Non-pigmented ciliary epithelial cell (primary cell): ENCODE measurements at regions not wholly inside any gene's neighbourhood (a gene's known extent, or its start where the extent isn't known, plus 50 kb on each side); places are given as distances from the start of the nearest gene placed in this dataset.

ENCODE experiments used
- DNase-seq: peaks from one replicate; pipeline ENCODE4 v3.0.0-alpha.2; 2010; ENCODE audit warnings: low read depth

DNA sequence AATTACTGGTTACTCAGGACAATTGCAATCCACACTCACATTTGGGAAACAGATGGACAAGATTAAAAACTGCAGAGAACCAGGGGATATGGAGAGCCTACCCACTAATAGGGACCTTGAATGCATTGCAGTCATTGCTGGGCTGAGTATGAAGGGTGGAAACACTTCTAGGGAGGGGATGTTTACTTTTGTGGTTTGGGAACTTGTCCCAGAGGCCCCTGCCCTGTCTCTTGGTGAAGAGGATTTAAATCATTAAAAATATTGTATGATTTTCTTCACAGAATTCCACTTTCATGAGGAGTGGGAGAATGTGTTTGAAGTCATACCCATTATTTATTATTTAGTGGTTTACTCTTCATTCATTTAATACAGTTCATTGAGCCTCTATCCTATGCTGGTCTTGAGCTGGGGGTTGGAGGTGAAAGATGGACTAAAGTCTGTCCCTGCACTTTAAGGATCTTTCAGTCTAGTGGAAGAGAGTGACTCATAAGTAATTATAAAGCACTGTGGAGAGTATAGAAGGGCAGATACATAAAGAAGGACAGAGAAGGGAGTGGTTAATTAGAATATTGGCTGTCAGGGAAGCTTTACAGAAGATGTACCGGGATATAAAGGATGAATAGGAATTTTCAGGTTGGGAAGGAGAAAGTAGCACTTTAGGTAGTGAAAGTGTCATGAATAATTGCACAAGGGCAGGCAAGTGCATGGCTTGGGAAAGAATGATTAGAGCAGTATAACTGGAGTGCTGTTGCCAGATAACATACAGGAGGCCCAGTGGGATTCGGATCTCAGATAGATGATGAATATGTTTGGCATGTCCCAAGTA, 313.4 kb downstream of the LPIN1 start:
- DNase-seq: no peak

DNA sequence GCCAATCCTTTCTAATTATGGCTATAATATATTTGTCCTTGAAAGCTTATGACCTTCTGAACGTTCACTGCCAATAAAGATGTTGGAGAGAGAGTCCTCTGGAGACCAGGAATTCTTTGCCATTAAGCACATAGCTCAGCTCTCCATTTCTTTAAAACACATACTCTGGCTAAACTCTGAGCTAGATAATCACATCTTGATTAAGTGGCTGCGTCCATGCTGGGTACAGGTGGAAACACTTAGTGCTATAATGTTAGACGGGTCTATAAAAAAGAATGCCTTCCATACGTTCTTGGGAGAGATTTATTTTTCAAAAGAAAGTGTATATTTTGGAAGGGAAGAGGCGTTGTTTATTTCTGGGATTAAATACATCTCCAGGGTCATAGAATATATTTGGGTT, 314.5 kb downstream of the LPIN1 start:
- no peak for DNase-seq

DNA sequence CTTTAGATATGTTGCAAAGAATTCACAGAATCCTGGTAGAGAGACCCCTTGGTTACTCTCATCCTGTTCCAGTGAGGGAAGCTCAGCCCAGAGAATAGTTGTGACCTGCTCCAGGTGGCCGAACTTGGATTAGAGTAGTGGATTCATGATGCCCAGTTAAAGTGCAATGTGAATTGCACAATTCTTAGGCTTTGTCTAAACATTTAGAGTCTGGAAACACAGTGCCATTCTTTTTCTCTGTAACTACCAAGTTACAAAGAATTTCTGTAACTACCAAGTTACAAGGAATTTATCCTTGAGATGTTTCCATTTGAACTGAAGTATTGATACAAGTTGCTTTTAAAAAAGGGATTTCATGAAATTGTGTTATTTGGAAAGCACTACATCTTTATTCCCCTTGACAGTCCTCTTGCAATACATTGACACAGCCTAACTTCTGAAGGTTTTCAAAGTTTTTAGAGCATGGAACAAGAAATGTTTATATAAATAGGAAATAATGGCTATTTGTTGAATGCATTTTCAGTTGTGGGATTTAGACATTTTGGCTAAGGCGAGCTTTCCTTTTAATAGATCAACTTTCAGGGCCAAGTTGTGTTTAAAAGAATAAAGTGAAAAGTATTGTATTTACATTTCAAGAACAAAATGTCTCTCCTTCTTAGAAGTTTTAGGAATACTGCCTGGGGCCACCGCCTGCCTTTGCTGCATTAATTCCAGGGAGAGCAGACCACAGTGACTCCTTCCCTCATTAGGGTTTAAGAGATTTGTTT, 315.0 kb downstream of the LPIN1 start:
- DNase-seq: no peak

DNA sequence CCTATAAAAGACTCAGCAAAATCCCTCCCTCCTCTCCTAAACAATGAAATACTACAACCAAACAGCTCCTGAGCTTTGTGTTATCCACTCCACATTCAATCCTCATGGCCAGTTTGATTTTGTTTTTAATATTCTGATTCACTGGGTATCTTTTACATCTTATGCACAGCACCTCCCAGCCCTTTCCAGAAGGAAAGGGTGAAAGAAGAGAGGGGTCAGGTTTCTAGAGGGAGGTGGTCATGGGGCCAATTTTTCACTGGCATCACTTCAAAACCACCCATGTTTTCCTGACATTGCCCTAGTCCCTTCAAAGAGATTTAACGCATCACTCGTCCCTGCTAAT, 315.6 kb downstream of the LPIN1 start:
- no peak for DNase-seq

DNA sequence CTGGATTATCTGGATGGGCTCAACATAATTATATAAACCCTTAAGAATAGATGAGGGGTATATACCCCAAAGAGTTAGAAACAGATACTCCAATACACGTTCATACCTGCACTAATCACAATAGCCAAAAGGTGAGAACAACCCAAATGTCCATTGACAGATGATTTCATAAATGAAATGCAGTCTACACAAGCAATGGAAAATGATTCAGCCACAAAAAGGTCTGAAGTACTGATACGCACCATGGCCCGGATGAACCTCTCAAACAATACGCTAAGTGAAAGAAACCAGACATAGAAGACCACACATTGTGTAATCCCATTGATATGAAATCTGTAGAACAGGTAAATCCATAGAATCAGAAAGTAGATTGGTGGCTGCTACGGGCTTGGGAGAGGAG, 316.8 kb downstream of the LPIN1 start:
- DNase-seq: no peak

DNA sequence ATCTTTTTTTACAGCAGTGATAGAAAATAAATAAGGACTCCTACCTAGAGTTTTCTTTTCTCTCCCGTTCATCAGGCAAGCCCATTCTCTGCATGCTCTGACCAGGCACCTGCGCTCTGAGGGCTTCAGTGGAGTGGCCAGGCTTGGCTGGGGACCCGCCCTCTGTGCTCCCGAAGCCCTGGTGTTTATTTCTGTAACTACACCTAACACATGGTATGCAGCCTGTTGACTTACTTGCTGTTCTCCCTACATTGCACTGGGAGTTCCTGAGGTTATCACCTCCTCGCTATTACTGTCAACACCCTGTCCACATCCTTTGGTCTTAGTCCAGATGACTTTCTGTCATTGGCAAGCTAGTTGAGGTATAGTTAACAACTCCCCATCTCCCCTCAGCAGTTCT, 317.7 kb downstream of the LPIN1 start:
- DNase-seq: no peak

DNA sequence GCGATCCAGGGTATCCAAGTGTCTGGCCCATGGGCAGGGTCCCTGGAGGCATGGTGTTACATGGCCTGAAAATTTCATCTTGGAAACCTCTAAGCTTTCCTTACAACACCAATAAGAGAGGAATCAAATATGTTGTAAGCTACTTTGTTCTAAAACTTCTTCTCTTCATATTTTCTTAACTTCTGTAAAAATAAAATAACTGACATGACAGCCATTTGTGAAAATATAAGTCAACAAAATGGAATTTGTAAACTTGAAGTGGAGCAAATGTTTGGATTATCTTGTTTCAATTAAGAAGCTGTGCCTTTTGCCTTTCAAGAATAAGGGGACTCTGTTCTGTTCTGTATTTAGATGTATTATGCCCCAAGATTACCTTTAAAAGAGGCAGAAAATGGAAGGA, 319.7 kb downstream of the LPIN1 start:
- no peak for DNase-seq

DNA sequence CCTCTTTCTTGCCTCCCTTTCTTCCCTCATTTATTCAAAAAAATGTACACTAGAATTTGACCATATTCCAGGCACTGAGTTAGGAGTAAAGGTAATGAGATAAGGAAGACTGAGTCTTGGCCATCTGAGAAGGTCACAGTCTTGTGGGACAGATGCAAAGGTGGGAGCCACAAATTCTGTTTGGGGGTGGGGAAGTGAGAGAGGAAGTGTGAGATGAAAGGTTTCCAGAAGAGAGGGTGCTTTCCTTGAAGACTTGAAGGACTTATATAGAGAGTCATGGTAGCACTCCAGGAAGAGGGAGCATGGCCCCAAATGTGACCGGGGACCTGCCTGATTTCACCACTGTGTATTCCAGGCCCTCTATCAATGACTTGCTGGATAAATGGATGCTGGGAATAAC, 320.6 kb downstream of the LPIN1 start:
- DNase-seq: no peak

DNA sequence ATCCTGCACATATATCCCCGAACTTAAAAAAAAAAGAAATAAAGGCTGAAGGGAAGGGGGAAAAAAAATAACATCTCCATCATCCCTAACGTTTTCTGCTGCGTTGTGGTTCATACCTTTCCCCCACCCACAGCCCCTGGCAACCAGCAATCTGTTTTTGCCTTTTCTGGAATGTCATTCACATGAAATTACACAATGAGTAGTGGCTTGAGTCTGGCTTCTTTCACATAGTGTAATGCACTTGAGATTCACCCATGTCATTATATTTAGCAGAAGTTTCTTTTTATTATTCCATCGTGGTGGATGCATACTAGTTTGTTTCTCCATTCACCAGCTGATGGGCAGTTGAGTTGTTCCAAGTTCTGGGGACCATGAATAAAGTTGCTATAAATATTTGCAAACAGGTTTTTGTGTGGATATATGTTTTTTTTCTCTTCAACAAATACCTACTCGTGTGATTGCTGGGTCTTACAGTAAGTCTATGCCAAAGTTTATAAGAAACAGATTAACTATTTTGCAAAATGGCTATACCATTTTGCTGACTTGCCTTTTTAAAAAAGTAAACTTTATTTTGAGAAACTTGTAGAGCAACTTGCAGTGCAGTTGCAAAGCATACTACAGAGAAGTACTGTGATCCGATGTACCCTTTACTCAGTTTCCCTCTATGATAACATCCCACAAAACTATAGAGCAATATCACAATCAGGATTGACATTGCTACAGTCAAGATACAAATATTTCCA, 322.5 kb downstream of the LPIN1 start:
- DNase-seq: no peak

DNA sequence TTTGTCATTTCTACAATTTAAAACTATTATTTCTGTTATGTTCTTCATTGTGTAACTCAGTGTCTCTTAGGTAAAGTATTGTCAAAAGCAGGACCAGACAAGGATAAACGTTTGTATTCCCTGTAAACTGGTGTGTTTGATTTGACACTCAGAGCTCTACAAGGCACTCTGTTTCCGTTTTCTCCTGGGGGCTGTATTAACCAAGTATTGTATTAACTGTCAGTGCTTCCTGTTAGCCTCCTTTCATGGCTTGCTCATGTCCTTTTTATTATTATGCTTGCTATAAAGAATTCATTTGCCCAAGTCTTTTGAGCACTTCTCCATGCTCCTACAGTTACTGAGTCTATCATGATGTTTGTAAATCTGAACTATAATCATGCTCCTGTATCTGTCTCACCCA, 323.7 kb downstream of the LPIN1 start:
- no peak for DNase-seq

DNA sequence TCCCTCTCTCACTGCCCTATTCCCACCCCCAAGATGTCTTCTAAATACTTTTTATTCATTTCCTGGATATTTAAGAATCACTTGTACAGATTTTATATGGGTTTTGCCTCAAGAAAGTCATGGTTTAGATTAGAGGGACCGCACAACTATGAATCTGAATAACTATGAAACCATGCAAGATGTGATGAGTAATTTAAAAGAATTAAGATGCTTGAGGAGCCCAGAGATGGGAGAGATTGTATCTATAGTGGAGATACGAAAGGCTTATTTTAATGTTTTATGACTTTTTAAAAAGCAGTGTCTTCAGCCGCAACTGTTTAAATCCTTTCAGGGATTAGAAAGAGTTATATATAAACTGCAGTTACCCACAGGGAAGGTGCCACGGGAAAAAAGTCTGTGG, 324.1 kb downstream of the LPIN1 start:
- DNase-seq: no peak

DNA sequence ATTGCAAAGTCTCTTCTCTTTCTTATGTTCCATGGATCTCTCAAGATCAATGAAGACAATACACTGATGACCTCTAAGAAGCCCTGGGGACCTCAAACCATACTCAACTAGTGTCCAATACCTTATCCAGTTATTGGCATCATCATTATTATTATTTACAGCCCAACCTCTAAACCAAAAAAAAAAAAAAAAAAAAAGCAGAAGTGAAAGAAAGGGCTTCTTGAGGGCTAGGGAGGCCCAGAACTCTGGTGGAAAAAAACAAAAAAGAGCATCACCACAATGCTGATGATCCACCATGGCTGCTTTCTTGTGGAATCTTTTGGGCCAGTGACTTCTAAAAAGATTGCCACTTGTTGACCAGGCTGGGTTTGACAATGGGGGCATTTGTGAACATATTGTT, 324.9 kb downstream of the LPIN1 start:
- no peak for DNase-seq

DNA sequence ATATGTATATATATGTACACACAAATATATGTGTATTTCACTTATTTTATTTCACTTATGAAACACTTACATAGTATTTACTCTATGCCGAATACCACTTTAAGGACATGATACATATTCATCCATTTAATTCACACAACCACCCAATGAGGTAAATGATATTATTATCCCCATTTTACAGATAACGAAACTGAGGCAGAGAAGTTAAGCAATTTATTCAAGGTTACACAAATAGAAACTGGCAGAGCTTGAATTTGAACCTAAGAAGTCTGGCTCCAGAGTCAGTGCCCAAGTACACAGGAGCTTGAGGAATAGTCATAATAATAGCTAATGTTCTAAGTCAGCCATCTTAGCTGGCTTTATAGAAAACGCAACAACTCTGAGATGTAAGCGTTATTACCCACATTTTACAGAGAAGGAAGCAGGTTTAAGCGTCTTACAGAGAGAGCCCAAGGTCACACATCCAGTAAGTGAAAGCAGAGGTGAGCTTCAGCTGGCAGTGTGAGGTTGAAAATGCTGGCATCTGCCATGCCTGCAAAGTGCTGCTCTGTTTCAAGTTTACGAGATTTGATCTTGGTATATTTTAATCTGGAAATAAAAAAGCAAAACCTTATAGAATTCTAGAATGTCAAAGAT, 326.9 kb downstream of the LPIN1 start:
- no peak for DNase-seq

DNA sequence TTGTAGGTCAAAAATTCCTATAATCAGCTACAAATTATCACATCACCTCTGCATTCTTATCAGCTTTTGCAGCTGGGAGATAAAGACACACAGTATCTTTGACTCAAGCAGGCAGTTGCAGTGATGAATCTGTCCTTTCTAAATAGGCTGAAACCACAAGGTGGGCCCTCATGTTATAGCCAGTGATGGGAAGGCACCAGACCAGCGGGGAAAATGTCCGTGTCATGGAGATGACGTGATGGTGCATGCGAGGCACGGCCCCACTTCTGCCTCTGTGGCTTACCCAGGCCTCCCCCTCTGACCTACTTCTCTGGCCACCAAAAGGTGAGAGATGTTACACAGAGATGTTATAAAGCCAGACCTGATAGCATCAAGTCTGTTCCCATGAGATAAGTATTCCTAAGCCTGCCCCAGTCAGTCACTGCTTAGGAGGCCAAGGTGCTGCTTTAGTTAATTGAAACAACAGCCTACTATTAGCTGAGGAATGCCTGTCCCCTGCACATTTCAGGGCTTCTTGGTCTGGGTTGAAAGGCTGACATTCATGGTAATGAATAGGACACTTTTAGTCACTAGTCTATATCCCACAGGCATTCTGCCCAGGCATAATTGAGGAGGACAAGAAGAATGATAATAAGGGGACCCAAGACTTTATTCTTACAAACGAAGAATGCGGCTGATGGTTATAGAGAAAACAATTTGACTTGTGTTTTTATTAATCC, 327.9 kb downstream of the LPIN1 start:
- DNase-seq: no peak

DNA sequence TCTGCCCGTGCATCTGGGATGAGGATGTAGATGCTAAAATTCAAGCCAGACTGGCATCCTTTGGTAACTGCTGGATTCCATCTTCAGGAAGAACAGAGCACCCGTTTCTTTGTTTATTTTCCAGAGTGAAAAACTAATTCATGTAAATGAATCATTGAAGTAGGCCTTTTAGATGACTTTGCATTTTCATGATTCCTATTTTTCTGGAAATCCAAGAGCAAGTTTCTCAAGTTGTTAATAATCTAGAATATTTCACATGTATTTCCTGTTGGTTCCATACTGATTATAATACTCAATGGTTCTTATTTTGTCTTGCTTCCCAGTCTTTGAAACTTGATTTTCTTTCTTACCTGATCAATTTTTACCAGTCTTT, 328.4 kb downstream of the LPIN1 start:
- DNase-seq: no peak

DNA sequence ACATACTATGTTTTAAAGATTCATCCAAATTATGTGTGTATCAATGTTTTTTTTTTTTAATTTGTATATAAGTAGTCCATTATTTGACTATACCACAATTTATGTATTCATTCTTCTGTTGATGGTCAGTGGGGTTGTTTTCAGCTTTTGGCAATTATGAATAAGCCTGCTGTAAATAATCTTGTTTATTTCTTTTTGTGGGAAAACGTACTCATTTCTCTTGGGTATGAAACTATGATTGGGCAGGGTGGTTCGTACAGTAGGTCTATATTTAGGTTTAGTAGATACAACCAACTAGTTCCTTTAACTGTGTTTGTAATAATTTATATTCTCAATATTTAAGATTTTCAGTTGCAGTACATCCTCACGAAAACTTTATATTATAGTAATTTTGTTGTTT, 329.2 kb downstream of the LPIN1 start:
- DNase-seq: no peak

DNA sequence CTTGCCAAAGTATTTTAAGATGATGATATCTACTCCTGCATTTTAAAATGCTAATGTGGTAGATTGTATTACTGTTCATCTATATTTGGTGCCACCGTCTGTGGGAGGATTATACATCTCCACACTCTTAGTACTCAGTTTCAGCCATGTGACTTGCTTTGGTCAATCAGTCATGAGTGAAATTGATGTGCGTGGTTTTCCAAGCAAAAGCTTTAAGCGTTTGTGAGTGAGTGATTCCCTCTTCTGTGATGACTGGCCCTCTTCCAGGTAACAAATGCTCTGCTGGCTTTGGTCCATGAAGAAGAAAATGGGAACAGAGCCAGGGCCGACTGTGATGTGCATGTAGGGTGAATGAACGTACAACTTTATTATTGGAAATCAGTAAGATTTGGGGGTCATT, 330.4 kb downstream of the LPIN1 start:
- DNase-seq: no peak

DNA sequence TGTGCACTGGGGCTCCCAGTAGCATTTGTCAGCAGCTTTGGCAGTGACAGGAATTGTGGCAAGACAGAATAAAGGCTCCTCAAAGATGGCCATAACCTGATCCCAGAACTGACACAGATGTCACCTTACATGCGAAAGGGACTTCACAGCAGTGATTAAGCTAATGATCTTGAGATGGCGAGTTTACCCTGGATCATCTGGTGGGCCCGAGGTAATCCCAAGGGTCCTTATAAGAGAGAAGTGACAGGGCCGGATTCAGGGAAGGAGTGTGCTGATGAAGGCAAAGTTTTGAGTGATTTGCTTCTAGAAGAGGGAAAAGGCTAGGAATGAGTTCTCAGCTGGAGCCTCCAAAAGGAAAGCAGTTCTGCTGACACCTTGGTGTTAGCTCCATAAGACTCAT, 333.9 kb downstream of the LPIN1 start:
- DNase-seq: no peak

DNA sequence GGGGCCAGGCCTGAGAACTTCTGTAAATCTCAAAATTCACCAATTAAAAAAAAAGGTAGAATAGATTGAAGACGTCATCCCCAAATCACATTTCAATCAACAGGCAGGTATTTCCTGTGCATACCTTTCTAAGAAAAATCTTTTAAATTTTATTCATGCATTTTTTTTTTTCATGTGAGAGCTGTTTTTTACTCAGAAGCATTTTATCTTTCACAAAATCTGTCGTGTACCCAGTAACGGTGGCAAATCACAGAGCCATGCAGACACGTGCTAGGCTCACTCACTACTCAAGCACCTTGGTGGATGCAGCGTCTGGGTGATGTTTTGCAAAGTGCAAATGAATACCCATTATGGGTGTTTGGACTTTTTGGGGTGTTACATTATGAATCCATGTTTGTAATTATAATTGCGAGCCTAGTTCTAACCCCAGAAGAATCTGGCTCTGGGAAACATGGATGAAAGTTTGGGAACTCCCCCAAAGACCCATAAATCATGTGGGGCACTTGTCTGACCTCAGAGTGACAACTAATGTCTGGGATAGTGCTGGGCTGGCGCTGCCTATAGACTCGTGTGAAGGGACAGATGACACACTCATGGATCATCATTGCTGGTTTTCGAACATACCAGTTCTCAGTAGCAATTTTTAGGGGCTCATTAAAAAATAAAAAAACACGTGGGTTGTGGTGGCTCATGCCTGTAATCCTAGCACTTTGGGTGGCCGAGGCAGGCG, 335.2 kb downstream of the LPIN1 start:
- DNase-seq: no peak

DNA sequence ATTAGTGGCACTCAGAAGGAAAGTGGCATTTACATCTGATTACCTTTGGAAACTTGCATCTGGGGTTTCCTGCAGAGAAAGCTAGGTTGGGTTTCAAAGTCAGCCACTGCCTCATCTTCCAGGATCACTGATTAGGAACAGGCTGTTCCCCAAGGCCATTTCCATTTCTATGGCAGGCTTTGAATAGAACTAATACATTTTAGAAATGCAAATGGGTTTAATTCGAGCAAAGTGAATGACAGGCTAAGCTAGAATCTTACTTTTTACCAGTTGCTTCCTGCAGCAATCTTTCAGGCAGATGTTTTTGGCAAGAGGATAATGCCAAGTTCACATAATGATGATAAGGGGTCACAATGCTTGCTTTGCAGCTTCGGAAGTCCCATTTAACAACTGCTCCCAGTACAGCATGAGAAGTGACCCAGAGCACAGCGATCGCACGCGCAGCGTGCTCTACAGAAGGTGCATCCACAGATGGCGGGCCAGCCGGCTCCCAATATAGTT, 336.7 kb downstream of the LPIN1 start:
- no peak for DNase-seq
